GM12872 (cell line): ENCODE measurements at regions not wholly inside any gene's neighbourhood (a gene's known extent, or its start where the extent isn't known, plus 50 kb on each side); places are given as distances from the start of the nearest gene placed in this dataset.

Source experiments
- TF ChIP-seq, protein P1 (sequence below): IDR thresholded peaks from 3 replicates; pipeline ENCODE4 v1.5.1; 2011; ENCODE audit warnings: low read depth, mild to moderate bottlenecking, low read length, moderate library complexity; ENCODE audit not compliant: insufficient read depth

DNA sequence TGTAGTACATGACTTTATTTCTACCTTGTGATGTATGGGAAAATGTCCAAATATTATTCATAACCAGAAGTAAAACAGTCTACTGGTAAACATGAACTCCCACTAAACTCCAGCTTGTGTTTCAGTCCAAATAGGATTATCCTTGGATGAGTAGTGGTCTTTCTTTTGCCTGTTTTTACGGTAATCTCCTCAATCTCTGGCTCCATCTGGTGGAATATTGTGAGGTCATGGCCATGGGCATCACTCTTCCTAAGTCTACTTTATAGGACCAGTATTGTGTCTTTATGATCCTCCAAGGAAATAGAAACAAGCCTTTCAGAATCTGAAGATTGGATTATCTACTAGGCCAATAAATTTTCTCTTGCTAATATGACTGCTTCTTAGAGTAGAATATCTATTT is 505.0 kb downstream of the BMP2 start:
- TF ChIP-seq, protein P1, sequence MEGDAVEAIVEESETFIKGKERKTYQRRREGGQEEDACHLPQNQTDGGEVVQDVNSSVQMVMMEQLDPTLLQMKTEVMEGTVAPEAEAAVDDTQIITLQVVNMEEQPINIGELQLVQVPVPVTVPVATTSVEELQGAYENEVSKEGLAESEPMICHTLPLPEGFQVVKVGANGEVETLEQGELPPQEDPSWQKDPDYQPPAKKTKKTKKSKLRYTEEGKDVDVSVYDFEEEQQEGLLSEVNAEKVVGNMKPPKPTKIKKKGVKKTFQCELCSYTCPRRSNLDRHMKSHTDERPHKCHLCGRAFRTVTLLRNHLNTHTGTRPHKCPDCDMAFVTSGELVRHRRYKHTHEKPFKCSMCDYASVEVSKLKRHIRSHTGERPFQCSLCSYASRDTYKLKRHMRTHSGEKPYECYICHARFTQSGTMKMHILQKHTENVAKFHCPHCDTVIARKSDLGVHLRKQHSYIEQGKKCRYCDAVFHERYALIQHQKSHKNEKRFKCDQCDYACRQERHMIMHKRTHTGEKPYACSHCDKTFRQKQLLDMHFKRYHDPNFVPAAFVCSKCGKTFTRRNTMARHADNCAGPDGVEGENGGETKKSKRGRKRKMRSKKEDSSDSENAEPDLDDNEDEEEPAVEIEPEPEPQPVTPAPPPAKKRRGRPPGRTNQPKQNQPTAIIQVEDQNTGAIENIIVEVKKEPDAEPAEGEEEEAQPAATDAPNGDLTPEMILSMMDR, result peak; percentile 21; the same call in 1 of the 3 replicates

GRCh38 chr20:7274870-7275269 is 507.4 kb downstream of the BMP2 start:
- TF ChIP-seq, protein P1, result no peak

- TF ChIP-seq, protein P1, result no peak
Measured at GRCh38 chr20:7275645-7276237, 508.3 kb downstream of the BMP2 start.

- TF ChIP-seq, protein P1, result peak; percentile 84
Measured at GRCh38 chr20:7285918-7286556, 518.6 kb downstream of the BMP2 start.

- TF ChIP-seq, protein P1, result no peak
Measured at GRCh38 chr20:7291323-7291943, 523.9 kb downstream of the BMP2 start.

- TF ChIP-seq, protein P1, result no peak
Measured at GRCh38 chr20:7291946-7292345, 524.5 kb downstream of the BMP2 start.

DNA sequence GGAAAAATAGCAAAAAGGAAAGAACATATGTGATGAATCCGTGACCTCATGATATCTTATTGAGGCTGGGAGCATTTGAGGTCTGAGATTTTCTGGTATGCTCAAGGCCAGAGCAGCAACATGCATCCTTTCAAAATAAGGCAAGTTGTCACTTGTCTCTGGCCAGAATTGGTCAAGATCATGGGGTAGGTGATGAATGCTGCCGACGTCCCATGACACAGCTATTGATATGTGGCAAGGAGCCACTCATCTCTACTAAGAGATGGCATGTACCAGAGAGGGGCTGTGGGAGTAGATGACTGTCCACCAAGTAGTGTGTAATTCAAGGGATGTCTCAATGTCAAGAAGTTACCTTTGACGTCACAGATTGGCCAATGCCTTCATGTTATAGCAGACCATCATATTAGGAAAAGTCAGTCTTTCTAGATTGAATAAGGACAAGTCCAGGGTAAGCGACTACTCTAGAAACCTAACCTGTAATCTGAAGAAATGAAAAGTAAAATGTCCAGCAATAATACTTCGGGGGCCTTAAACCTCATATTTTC is 527.4 kb downstream of the BMP2 start:
- TF ChIP-seq, protein P1, result no peak
